Endodermal cell (in vitro differentiated cells): ENCODE measurements at regions not wholly inside any gene's neighbourhood (a gene's known extent, or its start where the extent isn't known, plus 50 kb on each side); places are given as distances from the start of the nearest gene placed in this dataset.
A peak's percentile ranks its signal among the peaks of the same experiment; 100 is the strongest.

Source experiments
- DNase-seq: peaks from one replicate; pipeline ENCODE4 v3.0.0-alpha.2; 2017
- H3K27ac ChIP-seq: 2 replicates; pipeline ENCODE4 v1.5.1; 2013; ENCODE audit warnings: mild to moderate bottlenecking, low read depth, low read length, moderate library complexity
- H3K27me3 ChIP-seq: 2 replicates; pipeline ENCODE4 v1.6.1; 2013; ENCODE audit warnings: mild to moderate bottlenecking, low read length, moderate library complexity; ENCODE audit not compliant: insufficient read depth, control insufficient read depth, poor library complexity, severe bottlenecking
- H3K36me3 ChIP-seq: 2 replicates; pipeline ENCODE4 v1.7.0; 2013; ENCODE audit warnings: mild to moderate bottlenecking, low read length, moderate library complexity; ENCODE audit not compliant: control insufficient read depth, insufficient read depth
- H3K4me1 ChIP-seq: one replicate; pipeline ENCODE4 v1.7.0; 2013; ENCODE audit warnings: low read length; ENCODE audit not compliant: control insufficient read depth, insufficient read depth
- H3K4me3 ChIP-seq: 2 replicates; pipeline ENCODE4 v1.5.1; 2013; ENCODE audit warnings: mild to moderate bottlenecking, low read length, moderate library complexity
- H3K9ac ChIP-seq: 2 replicates; pipeline ENCODE4 v1.6.1; 2013; ENCODE audit warnings: mild to moderate bottlenecking, low read length, moderate library complexity; ENCODE audit not compliant: poor library complexity, severe bottlenecking; ENCODE audit errors: extremely low read depth
- H3K9me3 ChIP-seq: 2 replicates; pipeline ENCODE4 v1.6.1; 2013; ENCODE audit warnings: mild to moderate bottlenecking, low read length, moderate library complexity; ENCODE audit not compliant: control insufficient read depth
- H3K27ac Mint-ChIP-seq: 2 replicates; pipeline ENCODE4 v1.8.0; 2020; ENCODE audit warnings: mixed read lengths
- H3K27me3 Mint-ChIP-seq: 2 replicates; pipeline ENCODE4 v1.8.0; 2021; ENCODE audit warnings: mild to moderate bottlenecking, mixed read lengths; ENCODE audit not compliant: insufficient read depth
- H3K36me3 Mint-ChIP-seq: 2 replicates; pipeline ENCODE4 v1.8.0; 2020; ENCODE audit warnings: low read depth, mixed read lengths
- H3K4me1 Mint-ChIP-seq: 2 replicates; pipeline ENCODE4 v1.8.0; 2020; ENCODE audit warnings: mixed read lengths
- H3K4me3 Mint-ChIP-seq: 2 replicates; pipeline ENCODE4 v1.8.0; 2020; ENCODE audit warnings: mild to moderate bottlenecking, moderate library complexity, mixed read lengths
- H3K9me3 Mint-ChIP-seq: 2 replicates; pipeline ENCODE4 v1.8.0; 2020; ENCODE audit warnings: mild to moderate bottlenecking, mixed read lengths
- WGBS, 2 experiments: methylation state at CpG; one replicate each; pipeline versions ENCODE4 v1.1.5 to v1.1.7; 2013; ENCODE audit warnings: missing lambda C conversion rate in 2 of 2, mixed read lengths in 1 of 2; ENCODE audit not compliant: insufficient coverage in 1 of 2, insufficient read length in 1 of 2; 5-methylcytosine and 5-hydroxymethylcytosine counted together
- TF ChIP-seq, protein P1 (sequence below): fragments of 200-600 bp; sonication (generic); conservative IDR thresholded peaks from 2 replicates; pipeline ENCODE4 v1.5.0; 2021; ENCODE audit warnings: antibody characterized with exemption, mild to moderate bottlenecking

DNA sequence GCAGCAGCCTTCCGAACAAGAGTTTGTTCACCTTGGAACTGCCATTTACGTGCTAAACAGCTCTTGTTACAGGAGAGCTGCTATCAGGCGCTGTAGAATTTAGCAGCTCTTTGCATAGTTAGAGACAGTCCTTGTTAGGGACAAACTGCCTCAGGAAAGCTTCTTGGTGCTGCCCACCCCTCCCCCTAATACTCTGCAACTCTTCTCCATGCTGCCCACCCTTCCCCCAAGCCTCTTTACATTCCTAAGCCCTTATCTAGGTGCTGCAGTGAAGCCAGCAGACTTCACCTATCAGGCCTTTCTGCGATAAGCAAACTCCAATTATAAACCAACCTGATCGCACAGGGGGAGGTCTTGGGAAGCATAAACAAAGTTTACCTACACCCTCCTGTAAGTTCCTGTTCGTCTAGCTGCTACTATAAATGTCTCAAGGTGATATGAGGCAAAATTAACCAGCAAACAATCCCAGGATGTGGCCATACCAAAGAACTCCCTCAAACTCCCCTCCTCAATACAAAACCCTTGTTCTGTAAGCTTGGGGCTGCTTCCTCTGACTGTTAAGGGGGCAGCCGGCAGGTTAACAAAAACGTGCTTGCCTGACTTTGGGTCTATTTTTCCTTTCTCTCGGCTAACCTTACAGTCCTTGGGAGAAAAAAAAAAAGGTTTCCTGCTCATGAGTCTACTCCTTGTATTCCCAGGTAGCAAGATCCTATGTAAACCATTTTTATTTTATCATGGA, 74.0 kb upstream of the GC start:
- H3K9ac ChIP-seq = peak overlapping the region; percentile 2
- no peaks in the 10 kb centered on the region for H3K27me3 Mint-ChIP-seq
- no peak overlapping the region for H3K4me3 Mint-ChIP-seq
- H3K36me3 ChIP-seq = peaks cover 9% of the 10 kb centered on the region
- peaks cover 20% of the 10 kb centered on the region for H3K4me1 ChIP-seq
- peak overlapping the region; percentile 78 for H3K4me3 ChIP-seq
- DNase-seq = peak; percentile 85
- H3K27me3 ChIP-seq = no peaks in the 10 kb centered on the region
- H3K9me3 ChIP-seq = peaks cover 48% of the 10 kb centered on the region
- TF ChIP-seq, protein P1, sequence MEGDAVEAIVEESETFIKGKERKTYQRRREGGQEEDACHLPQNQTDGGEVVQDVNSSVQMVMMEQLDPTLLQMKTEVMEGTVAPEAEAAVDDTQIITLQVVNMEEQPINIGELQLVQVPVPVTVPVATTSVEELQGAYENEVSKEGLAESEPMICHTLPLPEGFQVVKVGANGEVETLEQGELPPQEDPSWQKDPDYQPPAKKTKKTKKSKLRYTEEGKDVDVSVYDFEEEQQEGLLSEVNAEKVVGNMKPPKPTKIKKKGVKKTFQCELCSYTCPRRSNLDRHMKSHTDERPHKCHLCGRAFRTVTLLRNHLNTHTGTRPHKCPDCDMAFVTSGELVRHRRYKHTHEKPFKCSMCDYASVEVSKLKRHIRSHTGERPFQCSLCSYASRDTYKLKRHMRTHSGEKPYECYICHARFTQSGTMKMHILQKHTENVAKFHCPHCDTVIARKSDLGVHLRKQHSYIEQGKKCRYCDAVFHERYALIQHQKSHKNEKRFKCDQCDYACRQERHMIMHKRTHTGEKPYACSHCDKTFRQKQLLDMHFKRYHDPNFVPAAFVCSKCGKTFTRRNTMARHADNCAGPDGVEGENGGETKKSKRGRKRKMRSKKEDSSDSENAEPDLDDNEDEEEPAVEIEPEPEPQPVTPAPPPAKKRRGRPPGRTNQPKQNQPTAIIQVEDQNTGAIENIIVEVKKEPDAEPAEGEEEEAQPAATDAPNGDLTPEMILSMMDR = no peak
- H3K9me3 Mint-ChIP-seq = peaks cover 57% of the 10 kb centered on the region
- peaks cover 11% of the 10 kb centered on the region for H3K4me1 Mint-ChIP-seq
- WGBS, 2 experiments = 32 to 45% methylated on average over 6 to 9 of the region's 9 CpGs
- H3K36me3 Mint-ChIP-seq = peaks cover 20% of the 10 kb centered on the region
- peak overlapping the region; percentile 54 for H3K27ac ChIP-seq
- H3K27ac Mint-ChIP-seq = peak overlapping the region; percentile 95

DNA sequence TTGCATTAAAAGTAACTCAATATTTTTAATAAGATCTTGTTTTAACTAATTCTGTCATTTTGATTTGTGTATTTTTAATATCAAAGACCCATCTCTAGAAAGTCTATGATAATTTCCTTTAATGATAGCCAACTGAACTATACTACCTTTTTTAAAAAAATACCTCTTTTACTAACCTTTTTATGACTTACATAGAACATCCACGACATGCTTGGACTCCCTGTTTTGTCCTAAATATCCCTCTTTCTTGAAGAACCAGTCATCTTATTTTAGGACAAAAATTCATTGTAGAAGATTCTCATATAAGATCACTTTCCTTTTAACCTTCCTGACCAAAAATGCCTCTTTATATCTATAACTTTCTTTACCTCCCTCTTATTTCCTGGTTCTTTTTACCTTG, 76.8 kb upstream of the GC start:
- Histone ChIP-seq H3K4me3 (no peak overlapping the region), H3K9ac (no peak overlapping the region), H3K27ac (no peak overlapping the region), H3K9me3 (peaks cover 73% of the 10 kb centered on the region), H3K27me3 (no peaks in the 10 kb centered on the region), H3K4me1 (peaks cover 16% of the 10 kb centered on the region), H3K36me3 (peaks cover 15% of the 10 kb centered on the region)
- Mint-ChIP-seq H3K36me3 (peaks cover 31% of the 10 kb centered on the region), H3K4me1 (peaks cover 11% of the 10 kb centered on the region), H3K9me3 (peaks cover 79% of the 10 kb centered on the region), H3K4me3 (no peak overlapping the region), H3K27ac (no peak overlapping the region), H3K27me3 (no peaks in the 10 kb centered on the region)
- WGBS, 2 experiments = 33 to 37% methylated on average over 1 of the region's 1 CpG
- DNase-seq = peak; percentile 49
- TF ChIP-seq, protein P1 = no peak

DNA sequence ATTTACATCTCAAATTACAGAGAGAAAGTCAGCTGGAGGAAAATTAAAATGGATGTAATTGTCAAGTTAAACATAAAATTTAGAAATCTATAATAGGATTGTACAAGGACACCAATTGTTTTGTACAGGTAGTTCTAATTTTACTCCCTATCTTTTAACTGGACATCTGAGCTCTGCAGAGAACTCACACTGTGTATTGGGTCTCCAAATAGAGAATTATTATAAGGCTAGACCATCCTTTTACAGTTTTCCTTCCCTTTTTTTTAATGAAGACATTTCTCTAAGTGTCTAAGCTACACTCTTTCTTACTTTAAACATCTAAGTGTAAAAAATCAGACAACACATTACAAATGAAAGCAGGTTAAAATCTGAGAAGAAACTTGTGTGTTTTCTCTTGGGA, 78.4 kb upstream of the GC start:
- Histone ChIP-seq H3K27me3 (no peaks in the 10 kb centered on the region), H3K36me3 (peaks cover 15% of the 10 kb centered on the region), H3K9me3 (peaks cover 90% of the 10 kb centered on the region), H3K27ac (no peak overlapping the region), H3K4me3 (peak overlapping the region; percentile 8), H3K4me1 (peaks cover 4% of the 10 kb centered on the region), H3K9ac (no peak overlapping the region)
- Mint-ChIP-seq H3K27ac (no peak overlapping the region), H3K4me3 (no peak overlapping the region), H3K36me3 (peaks cover 39% of the 10 kb centered on the region), H3K27me3 (no peaks in the 10 kb centered on the region), H3K4me1 (peaks cover 4% of the 10 kb centered on the region), H3K9me3 (peaks cover 83% of the 10 kb centered on the region)
- DNase-seq = no peak
- TF ChIP-seq, protein P1 = no peak
